Urinary bladder (tissue), 3 donors: ENCODE measurements at regions not wholly inside any gene's neighbourhood (a gene's known extent, or its start where the extent isn't known, plus 50 kb on each side); places are given as distances from the start of the nearest gene placed in this dataset.

Experiments
- DNase-seq: peaks from one replicate; pipeline ENCODE4 v3.0.0-alpha.2; 2015; ENCODE audit errors: extremely low spot score
- H3K27ac ChIP-seq: one replicate; pipeline ENCODE4 v1.5.1; 2013; ENCODE audit warnings: low read depth, mild to moderate bottlenecking, moderate library complexity
- H3K36me3 ChIP-seq: one replicate; pipeline ENCODE4 v1.6.1; 2013; ENCODE audit warnings: mild to moderate bottlenecking, moderate library complexity; ENCODE audit not compliant: insufficient read depth
- H3K4me1 ChIP-seq: one replicate; pipeline ENCODE4 v1.6.1; 2013; ENCODE audit warnings: mild to moderate bottlenecking, moderate library complexity; ENCODE audit not compliant: insufficient read depth
- H3K4me3 ChIP-seq: one replicate; pipeline ENCODE4 v1.5.1; 2013; ENCODE audit warnings: low read depth, low read length
- WGBS: extraction: QIAGEN DNeasy Blood & Tissue Kit; methylation state at CpG from one replicate; pipeline ENCODE4 v1.1.7; 2013; 5-methylcytosine and 5-hydroxymethylcytosine counted together
- donor health status: healthy with polysubstance abuse.
- donor health status: healthy.

DNA sequence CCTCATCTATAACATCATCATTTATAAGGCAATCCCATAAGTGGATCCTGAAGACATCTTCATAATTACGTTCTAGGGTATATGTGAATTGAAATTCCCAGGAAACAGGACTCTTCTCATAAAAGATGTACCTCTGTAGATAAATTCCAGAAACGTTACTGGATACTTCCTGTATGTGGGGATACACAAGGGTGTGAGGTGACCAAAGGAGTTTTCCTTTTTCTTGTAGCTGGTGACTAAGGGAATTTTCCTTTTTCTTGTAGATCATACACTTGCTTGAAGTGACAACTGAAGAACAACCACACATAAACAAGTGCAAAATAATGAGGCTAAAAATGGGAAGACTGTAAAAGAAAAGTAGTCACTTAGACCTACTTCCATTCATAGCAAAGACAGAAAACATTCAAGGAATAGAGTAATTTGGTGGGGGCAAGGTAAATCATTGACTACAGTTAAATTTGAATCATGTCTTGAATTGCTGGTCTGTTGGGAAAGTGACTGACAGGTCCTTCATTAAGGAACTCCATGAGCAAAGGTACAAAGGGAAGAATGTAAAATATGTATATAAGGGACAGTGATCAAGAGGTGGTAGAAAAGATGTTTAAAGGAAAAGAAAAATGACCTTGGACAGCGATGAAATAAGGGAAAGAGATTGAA is 53.2 kb upstream of the UBE2E3 start:
- WGBS, result 60% methylated on average over 3 of the region's 3 CpGs
- no peak overlapping the region for H3K4me3 ChIP-seq
- DNase-seq, result no peak
- H3K4me1 ChIP-seq, result no peaks in the 10 kb centered on the region
- no peak overlapping the region for H3K27ac ChIP-seq
- no peaks in the 10 kb centered on the region for H3K36me3 ChIP-seq

DNA sequence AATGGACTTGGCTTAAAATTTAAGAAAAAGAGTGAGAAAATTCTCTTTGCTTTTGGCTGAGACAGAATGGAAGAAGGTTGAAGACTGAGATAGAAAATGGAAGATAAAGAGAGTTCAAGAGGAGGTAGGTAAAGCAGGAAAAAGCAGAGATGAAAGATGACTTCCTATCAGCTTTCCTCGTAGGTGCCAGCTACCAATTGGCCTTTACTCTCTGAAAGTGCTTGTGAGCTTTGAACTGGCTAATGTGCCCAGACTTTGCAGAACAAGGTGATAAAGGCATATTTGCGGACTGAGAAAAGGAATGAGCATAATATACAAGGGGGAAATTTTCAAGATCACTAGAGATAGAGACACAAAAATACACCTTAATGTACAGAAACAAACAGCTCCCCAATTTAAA is 54.7 kb upstream of the UBE2E3 start:
- H3K4me3 ChIP-seq, result no peak overlapping the region

DNA sequence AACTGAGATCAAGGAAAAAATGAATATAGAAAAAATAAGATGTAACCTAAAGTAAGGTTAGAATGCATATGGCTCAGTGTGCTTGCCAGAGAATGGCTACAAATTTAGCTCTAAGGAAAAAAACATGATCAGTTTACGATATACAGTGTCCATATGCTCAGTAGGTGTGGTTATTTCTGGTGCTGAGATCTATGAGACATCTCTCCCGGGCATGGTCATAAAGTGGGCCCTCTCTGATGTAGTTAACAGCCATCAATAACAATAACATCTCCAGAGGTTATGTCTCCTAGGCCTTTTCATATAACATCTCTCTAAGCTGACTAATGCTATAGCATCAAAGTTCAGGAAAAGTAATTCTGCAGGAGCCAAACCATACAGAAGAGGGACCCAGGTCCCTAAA is 56.3 kb upstream of the UBE2E3 start:
- DNase-seq, result no peak
- Histone ChIP-seq H3K27ac (no peak overlapping the region), H3K4me1 (no peaks in the 10 kb centered on the region), H3K4me3 (no peak overlapping the region), H3K36me3 (no peaks in the 10 kb centered on the region)
- 51% methylated on average over 2 of the region's 2 CpGs for WGBS

More for the DNA sequence above, 54.7 kb upstream of the UBE2E3 start:
- DNase-seq, result no peak
- Histone ChIP-seq H3K36me3 (no peaks in the 10 kb centered on the region), H3K27ac (no peak overlapping the region), H3K4me1 (no peaks in the 10 kb centered on the region)
- 84% methylated on average over 2 of the region's 2 CpGs for WGBS

DNA sequence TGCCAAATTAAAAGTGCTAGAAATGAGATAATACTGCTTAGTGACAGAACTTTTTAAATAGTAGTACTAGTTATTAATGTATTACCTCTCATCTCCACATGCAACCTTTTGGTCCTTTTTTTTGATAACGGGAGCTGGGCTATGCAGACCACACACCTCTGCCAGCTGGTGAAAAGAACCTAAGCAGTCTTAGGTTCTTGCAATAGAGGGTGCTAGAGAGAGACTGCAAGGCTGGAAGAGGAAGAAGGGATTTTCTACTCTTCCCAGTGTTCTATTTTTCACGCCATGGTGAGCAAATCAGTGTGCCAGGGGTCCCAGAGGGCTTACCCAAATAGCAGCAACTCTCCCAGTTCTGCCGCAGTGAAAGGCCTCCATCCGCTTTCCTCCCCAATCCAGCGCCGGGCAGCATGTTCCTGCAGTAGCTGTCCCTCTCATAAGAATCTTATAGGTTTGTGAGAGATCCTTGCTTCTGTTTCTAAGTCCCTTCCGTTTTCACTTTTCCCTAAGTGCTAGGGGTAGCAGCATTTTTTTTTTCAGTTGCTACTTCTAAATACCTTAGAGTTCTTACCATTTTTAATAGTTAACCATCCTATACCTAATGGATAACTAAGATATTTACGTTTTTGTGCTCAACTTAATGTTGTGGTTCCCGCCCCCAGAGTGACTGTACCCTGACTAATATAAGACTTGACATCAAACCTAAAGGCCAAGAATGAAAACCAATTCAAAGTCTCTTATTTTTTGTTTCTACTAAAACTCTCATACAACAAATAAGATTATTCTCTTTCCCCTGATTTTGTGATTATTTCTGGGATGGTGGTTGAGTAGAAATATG is 69.4 kb upstream of the UBE2E3 start:
- WGBS, result 89% methylated on average over 9 of the region's 9 CpGs
- Histone ChIP-seq H3K36me3 (no peaks in the 10 kb centered on the region), H3K4me1 (no peaks in the 10 kb centered on the region), H3K4me3 (no peak overlapping the region), H3K27ac (no peak overlapping the region)
- no peak for DNase-seq

DNA sequence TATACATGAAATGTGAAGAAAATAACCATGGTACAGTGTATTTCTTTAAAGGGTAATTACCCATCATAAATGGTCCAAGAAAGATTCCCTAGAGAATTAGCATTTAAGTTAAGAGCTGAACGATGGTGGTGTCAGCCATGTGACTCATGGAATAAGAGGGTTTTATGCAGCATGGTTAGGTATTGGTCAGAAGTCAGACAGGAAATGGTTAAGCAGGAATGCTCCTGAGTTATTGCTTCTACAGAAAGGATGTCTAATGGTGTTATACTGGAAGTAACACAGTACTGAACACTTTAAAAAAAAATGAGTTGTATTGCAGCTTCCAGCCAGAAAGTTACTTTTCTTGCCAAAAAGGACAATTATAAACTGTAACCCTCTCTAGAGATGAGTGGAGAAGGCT is 72.7 kb upstream of the UBE2E3 start:
- no peaks in the 10 kb centered on the region for H3K4me1 ChIP-seq
- no peak for DNase-seq
- 60% methylated on average over 1 of the region's 1 CpG for WGBS

DNA sequence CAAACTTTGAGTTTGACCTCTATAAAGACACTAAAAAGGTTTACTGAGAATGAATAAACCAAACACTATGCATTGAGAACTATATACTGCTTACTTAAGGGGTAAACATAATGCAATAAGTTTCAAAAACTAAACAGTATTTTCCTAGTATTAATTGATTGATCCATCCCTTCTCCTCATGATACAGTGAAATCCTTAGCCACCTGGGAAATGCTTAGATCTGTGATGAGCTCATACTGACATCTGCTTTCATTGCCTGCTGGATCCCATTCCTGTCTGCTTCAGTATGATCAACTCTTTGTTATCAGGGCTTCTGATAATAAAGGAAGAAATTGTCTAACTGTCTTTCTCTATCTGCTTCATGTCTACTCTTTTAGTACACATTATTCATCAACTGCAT is 74.9 kb upstream of the UBE2E3 start:
- H3K4me1 ChIP-seq, result no peaks in the 10 kb centered on the region
- DNase-seq, result no peak
- no peak overlapping the region for H3K27ac ChIP-seq
- H3K36me3 ChIP-seq, result no peaks in the 10 kb centered on the region
- H3K4me3 ChIP-seq, result no peak overlapping the region

More for the DNA sequence above, 72.7 kb upstream of the UBE2E3 start:
- Histone ChIP-seq H3K36me3 (no peaks in the 10 kb centered on the region), H3K27ac (no peak overlapping the region), H3K4me3 (no peak overlapping the region)

DNA sequence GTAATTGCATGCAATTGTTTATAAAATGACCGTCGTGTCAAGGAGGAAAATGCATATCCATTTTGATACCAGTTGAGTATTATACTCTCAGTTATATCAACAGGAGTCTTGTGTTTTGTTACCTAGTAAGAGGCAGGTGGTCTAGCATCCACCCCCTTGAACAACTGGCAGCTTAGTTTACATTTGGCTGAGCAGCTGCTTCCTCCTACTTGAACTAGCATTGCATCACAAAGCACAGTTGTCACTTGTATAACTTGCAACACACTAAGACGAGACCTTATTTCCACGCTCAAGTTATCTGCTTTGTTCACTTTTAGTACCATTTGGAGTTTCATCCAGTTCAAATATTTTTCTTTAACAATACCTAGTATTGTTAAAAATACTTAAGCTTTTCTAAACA is 75.4 kb upstream of the UBE2E3 start:
- no peak overlapping the region for H3K4me3 ChIP-seq
- H3K27ac ChIP-seq, result no peak overlapping the region
- no peaks in the 10 kb centered on the region for H3K4me1 ChIP-seq
- 55% methylated on average over 4 of the region's 4 CpGs for WGBS
- DNase-seq, result no peak
- H3K36me3 ChIP-seq, result no peaks in the 10 kb centered on the region

DNA sequence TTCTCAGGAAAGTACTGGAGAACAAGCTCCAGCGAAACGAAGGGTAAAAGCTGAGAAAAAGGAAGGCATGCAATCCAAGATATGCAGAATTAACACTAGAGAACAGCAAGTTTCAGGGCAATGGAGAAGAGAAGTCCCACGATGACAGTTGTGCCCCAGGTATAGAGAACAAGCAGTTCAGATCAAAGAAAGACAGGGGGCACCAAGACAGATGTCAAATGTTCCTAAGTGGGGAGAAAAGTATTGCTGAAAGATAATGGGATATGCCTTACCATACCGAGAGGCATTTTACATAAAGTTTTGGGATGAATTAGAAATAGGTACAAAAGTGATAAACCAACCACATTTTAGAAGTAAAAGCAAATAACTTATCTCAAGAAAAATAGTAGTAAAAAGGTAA is 79.1 kb upstream of the UBE2E3 start:
- Histone ChIP-seq H3K4me1 (no peaks in the 10 kb centered on the region), H3K4me3 (no peak overlapping the region), H3K36me3 (no peaks in the 10 kb centered on the region), H3K27ac (no peak overlapping the region)
- DNase-seq, result no peak
- WGBS, result 92% methylated on average over 4 of the region's 4 CpGs

DNA sequence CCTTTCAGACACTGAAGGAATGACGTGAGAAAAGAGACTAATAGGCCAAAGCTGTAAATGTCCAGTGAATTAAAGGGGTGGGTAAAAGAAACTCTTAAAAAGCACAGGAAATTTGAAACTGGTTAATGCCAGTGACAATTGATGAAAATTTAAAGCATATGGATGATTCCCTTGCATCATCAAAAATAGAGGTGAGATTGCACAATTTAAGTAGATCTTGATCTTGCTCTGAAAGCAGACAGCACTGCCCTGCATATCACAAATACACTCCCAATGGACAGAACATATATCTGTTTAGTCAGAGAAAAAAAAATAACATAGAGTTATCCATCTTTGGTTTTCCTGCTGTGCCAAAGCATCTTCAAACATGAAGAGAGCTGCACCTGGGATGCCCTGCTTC is 86.7 kb upstream of the UBE2E3 start:
- DNase-seq, result no peak
- no peak overlapping the region for H3K4me3 ChIP-seq
- H3K4me1 ChIP-seq, result no peaks in the 10 kb centered on the region
- WGBS, result 91% methylated on average over 1 of the region's 1 CpG
- H3K27ac ChIP-seq, result no peak overlapping the region
- H3K36me3 ChIP-seq, result no peaks in the 10 kb centered on the region

DNA sequence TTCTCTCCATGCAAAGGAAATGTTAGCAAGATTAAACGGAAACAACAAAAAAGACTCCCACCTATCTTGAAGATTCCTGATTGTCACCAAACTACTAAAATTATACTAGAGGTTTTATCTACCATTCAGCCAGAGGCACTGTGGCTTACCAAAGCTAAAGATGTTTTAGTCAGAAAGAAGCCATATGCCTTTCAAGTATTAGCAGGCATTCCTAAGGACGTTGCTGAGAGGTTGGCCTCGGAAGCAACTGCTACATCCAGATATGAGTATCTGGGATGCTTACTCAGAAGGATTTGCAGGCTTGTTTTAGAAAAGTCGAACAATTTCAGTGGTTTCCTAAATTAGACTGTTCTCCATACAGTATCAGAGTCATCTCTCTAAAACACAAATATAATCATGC is 88.3 kb upstream of the UBE2E3 start:
- no peak for DNase-seq
- no peaks in the 10 kb centered on the region for H3K36me3 ChIP-seq
- no peak overlapping the region for H3K4me3 ChIP-seq
- no peak overlapping the region for H3K27ac ChIP-seq
- H3K4me1 ChIP-seq, result no peaks in the 10 kb centered on the region
- WGBS, result 52% methylated on average over 4 of the region's 4 CpGs

DNA sequence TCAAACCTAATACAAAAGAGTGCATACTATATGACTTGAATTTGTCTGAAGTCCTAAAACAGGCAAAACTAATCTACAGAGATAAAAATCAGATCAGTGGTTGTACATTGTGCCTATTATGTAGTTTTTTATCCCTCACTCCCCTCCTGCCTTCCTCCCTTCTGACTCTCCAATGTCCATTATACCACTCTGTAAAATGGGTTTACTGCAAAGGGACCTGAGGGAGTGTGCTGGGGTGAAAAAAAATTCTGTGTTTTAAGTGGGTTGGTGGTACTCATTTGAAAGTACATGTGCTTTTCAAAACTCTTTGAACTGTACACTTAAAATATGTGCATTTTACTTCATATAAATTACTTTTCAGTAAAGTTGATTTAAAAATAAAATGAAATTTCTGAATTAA is 89.0 kb upstream of the UBE2E3 start:
- no peak for DNase-seq
- no peaks in the 10 kb centered on the region for H3K36me3 ChIP-seq
- H3K27ac ChIP-seq, result no peak overlapping the region
- H3K4me1 ChIP-seq, result no peaks in the 10 kb centered on the region
- H3K4me3 ChIP-seq, result no peak overlapping the region

DNA sequence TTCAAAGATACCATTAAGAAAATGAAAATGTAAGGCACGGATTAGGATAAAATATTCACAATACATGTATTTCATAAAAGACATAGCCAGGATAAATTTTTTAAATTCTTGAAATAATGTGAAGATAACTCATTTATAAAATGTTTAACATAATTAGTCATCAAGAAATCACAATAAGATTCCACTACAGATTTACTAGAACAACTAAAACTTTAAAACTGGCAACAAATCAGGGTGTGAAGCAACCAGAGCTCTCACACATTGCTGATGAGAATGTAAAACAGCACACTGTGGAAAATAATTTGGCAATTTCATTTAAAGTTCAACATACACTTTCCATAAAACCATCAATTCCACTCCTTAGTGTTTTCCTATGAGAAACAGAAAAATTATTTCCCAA is 89.6 kb upstream of the UBE2E3 start:
- WGBS, result 90% methylated on average over 1 of the region's 1 CpG
- H3K27ac ChIP-seq, result no peak overlapping the region
- no peak overlapping the region for H3K4me3 ChIP-seq
- no peak for DNase-seq
- H3K36me3 ChIP-seq, result no peaks in the 10 kb centered on the region
- H3K4me1 ChIP-seq, result no peaks in the 10 kb centered on the region

DNA sequence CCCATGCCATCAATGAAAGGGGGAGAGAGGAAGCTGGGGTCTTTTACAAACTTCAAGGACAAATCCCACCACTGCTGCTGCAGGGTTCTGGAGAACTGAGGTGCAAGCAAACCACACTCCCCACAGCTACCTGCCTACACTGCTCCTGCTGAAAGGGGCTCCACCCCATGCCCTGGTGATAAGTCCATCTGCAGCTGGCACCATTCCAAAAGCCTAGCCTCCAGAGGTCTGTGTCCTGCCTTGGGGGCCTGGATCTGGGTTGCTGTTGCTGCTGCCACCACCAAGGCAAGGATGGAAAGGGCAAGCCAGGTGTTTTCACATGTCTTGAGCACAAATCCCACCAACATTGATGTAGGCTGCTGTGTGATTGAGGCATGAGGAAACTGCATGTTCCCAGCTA is 97.4 kb upstream of the UBE2E3 start:
- no peaks in the 10 kb centered on the region for H3K4me1 ChIP-seq
- no peaks in the 10 kb centered on the region for H3K36me3 ChIP-seq
- no peak overlapping the region for H3K27ac ChIP-seq
- H3K4me3 ChIP-seq, result no peak overlapping the region
- DNase-seq, result no peak

DNA sequence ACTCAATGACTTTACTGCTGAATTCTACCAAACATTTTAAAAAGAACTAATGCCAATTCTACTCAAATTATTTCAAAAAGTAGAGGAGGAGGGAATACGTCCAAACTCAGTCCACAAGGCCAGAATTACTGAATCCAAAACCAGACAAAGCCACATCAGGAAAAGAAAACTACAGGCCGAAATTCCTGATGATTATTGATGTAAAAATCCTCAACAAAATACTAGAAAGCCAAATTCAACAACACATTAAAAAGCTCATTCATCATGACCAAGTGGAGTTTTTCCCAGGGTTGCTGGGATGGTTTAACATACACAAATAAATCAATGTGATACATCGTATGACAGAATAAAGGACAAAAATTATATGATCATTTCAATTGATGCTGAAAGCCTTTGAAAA is 103.9 kb upstream of the UBE2E3 start:
- Histone ChIP-seq H3K4me3 (no peak overlapping the region), H3K4me1 (no peaks in the 10 kb centered on the region), H3K36me3 (no peaks in the 10 kb centered on the region), H3K27ac (no peak overlapping the region)
- WGBS, result 22% methylated on average over 3 of the region's 3 CpGs
- DNase-seq, result no peak
